Upper lobe of left lung (tissue), 6 donors: ENCODE measurements at regions not wholly inside any gene's neighbourhood (a gene's known extent, or its start where the extent isn't known, plus 50 kb on each side); places are given as distances from the start of the nearest gene placed in this dataset.

Source experiments
- ATAC-seq, 2 donors: fragments of 200-7000 bp; cut with Tn5 transposase; one replicate each; pipeline ENCODE4 v1.9.1; 2022; ENCODE audit warnings: mild to moderate bottlenecking in 2 of 2, moderate library complexity in 2 of 2; ENCODE audit not compliant: low FRiP score in 2 of 2
- DNase-seq, 2 donors: peaks; one replicate each; pipeline ENCODE4 v3.0.0-alpha.2; 2019 to 2020
- H3K27ac ChIP-seq, 4 donors: fragments of 200-600 bp; sonication (generic); one replicate each; pipeline ENCODE4 v1.5.1; 2016 to 2019
- H3K27me3 ChIP-seq, 4 donors: fragments of 200-600 bp; sonication (generic); one replicate each; pipeline ENCODE4 v1.5.1; 2017 to 2019
- H3K36me3 ChIP-seq, 4 donors: fragments of 200-600 bp; sonication (generic); one replicate each; pipeline ENCODE4 v1.5.1; 2016 to 2019
- H3K4me1 ChIP-seq, 4 donors: fragments of 200-600 bp; sonication (generic); one replicate each; pipeline ENCODE4 v1.5.1; 2018 to 2019
- H3K4me3 ChIP-seq, 4 donors: fragments of 200-600 bp; sonication (generic); one replicate each; pipeline ENCODE4 v1.5.1; 2017 to 2019; ENCODE audit warnings: mild to moderate bottlenecking in 2 of 4, moderate library complexity in 1 of 4
- H3K9me3 ChIP-seq, 4 donors: fragments of 200-600 bp; sonication (generic); one replicate each; pipeline ENCODE4 v1.5.1; 2018 to 2019
- CTCF ChIP-seq, 6 experiments: fragments of 450-650 bp in 4 of 6; fragments of 200-600 bp in 2 of 6; sonication (generic) in 2 of 6; IDR thresholded peaks; one replicate each; pipeline ENCODE4 v1.5.1; 2016 to 2019; ENCODE audit warnings: antibody characterized with exemption in 6 of 6
- EP300 ChIP-seq, 4 donors: sonication (generic); formaldehyde crosslinking; IDR thresholded peaks; one replicate each; pipeline ENCODE4 v1.5.1; 2017; ENCODE audit warnings: antibody characterized with exemption in 4 of 4, control low read depth in 2 of 4
- POLR2A ChIP-seq, 4 donors: fragments of 450-650 bp; IDR thresholded peaks; one replicate each; pipeline ENCODE4 v1.5.1; 2016 to 2017; ENCODE audit warnings: antibody characterized with exemption in 4 of 4, mild to moderate bottlenecking in 2 of 4
- POLR2AphosphoS5 ChIP-seq, 2 donors: sonication (generic); formaldehyde crosslinking; IDR thresholded peaks; one replicate each; pipeline ENCODE4 v1.5.1; 2017; ENCODE audit warnings: antibody characterized with exemption in 2 of 2
- WGBS, 2 donors: methylation state at CpG; one replicate each; pipeline ENCODE4 v1.1.5; 2017 to 2018; 5-methylcytosine and 5-hydroxymethylcytosine counted together
- donor health status: DM: no; HTN: no; CAD: no; lungs with moderate emphysema.
- donor health status: DM: no; HTN: yes; CAD: no; lungs with severe emphysema.

- Histone ChIP-seq H3K9me3 (no peaks in the 10 kb centered on the region), H3K36me3 (no peaks in the 10 kb centered on the region), H3K4me1 (no peaks in the 10 kb centered on the region), H3K27me3 (no peaks in the 10 kb centered on the region), H3K4me3 (no peak overlapping the region), H3K27ac (no peak overlapping the region)
- no peak for TF ChIP-seq EP300 (IDR thresholded peaks at IDR 0.05)
- TF ChIP-seq CTCF (IDR thresholded peaks at IDR 0.05): no peak
- TF ChIP-seq POLR2A (IDR thresholded peaks at IDR 0.05): no peak
- TF ChIP-seq POLR2AphosphoS5 (IDR thresholded peaks at IDR 0.05): no peak
- ATAC-seq (no peak), DNase-seq (no peak)
These were observed 1063.9 kb downstream of the PLA2G4A start for GRCh38 chr1:187892683-187893039.

- H3K9me3 ChIP-seq: no peaks in the 10 kb centered on the region
- ATAC-seq (no peak), DNase-seq (no peak)
- no peak overlapping the region for H3K4me3 ChIP-seq
- 64 to 68% methylated on average over 2 of the region's 2 CpGs for WGBS, 2 donors
- H3K4me1 ChIP-seq: no peaks in the 10 kb centered on the region
- TF ChIP-seq CTCF (IDR thresholded peaks at IDR 0.05) (no peak), POLR2AphosphoS5 (IDR thresholded peaks at IDR 0.05) (no peak), POLR2A (IDR thresholded peaks at IDR 0.05) (no peak), EP300 (IDR thresholded peaks at IDR 0.05) (no peak)
- no peak overlapping the region for H3K27ac ChIP-seq
- H3K36me3 ChIP-seq: no peaks in the 10 kb centered on the region
- no peaks in the 10 kb centered on the region for H3K27me3 ChIP-seq
These were observed 1064.7 kb downstream of the PLA2G4A start for GRCh38 chr1:187893471-187893870.

- no peak for ATAC-seq
- DNase-seq: no peak
- Histone ChIP-seq H3K36me3 (no peaks in the 10 kb centered on the region), H3K4me1 (no peaks in the 10 kb centered on the region), H3K4me3 (no peak overlapping the region), H3K9me3 (no peaks in the 10 kb centered on the region), H3K27me3 (no peaks in the 10 kb centered on the region), H3K27ac (no peak overlapping the region)
- 88 to 89% methylated on average over 3 of the region's 3 CpGs for WGBS, 2 donors
- TF ChIP-seq EP300 (IDR thresholded peaks at IDR 0.05) (no peak), POLR2A (IDR thresholded peaks at IDR 0.05) (no peak), CTCF (IDR thresholded peaks at IDR 0.05) (no peak)
These were observed 1065.6 kb downstream of the PLA2G4A start for GRCh38 chr1:187894349-187894748.

- ATAC-seq: no peak
- Histone ChIP-seq H3K4me1 (no peaks in the 10 kb centered on the region), H3K4me3 (no peak overlapping the region), H3K27ac (no peak overlapping the region), H3K27me3 (no peaks in the 10 kb centered on the region), H3K36me3 (no peaks in the 10 kb centered on the region), H3K9me3 (no peaks in the 10 kb centered on the region)
- WGBS, 2 donors: 77 to 91% methylated on average over 1 of the region's 1 CpG
- no peak for TF ChIP-seq POLR2AphosphoS5 (IDR thresholded peaks at IDR 0.05)
- TF ChIP-seq CTCF (IDR thresholded peaks at IDR 0.05): no peak
- no peak for TF ChIP-seq POLR2A (IDR thresholded peaks at IDR 0.05)
- TF ChIP-seq EP300 (IDR thresholded peaks at IDR 0.05): no peak
- DNase-seq: no peak
These were observed 1074.5 kb downstream of the PLA2G4A start for GRCh38 chr1:187903223-187903622.

- 70 to 75% methylated on average over 3 of the region's 3 CpGs for WGBS, 2 donors
- H3K27ac ChIP-seq: no peak overlapping the region
- TF ChIP-seq CTCF (IDR thresholded peaks at IDR 0.05) (no peak), POLR2AphosphoS5 (IDR thresholded peaks at IDR 0.05) (no peak), EP300 (IDR thresholded peaks at IDR 0.05) (no peak), POLR2A (IDR thresholded peaks at IDR 0.05) (no peak)
- H3K4me3 ChIP-seq: no peak overlapping the region
- DNase-seq: no peak
- ATAC-seq: no peak
- H3K4me1 ChIP-seq: no peaks in the 10 kb centered on the region
- H3K27me3 ChIP-seq: no peaks in the 10 kb centered on the region
- H3K36me3 ChIP-seq: no peaks in the 10 kb centered on the region
- no peaks in the 10 kb centered on the region for H3K9me3 ChIP-seq
These were observed 1080.6 kb downstream of the PLA2G4A start for GRCh38 chr1:187909382-187909781.
